GM19455 (cell line): ENCODE measurements at regions not wholly inside any gene's neighbourhood (a gene's known extent, or its start where the extent isn't known, plus 50 kb on each side); places are given as distances from the start of the nearest gene placed in this dataset.

Experiments used
- ATAC-seq: cut with Tn5 transposase; IDR thresholded peaks from one replicate; pipeline ENCODE4 v1.9.1; 2021; ENCODE audit not compliant: unreplicated experiment

GRCh38 chr9:87148331-87149104 lies 201.2 kb upstream of the GAS1 start:
- no peak for ATAC-seq

GRCh38 chr9:87149799-87150198 lies 202.5 kb upstream of the GAS1 start:
- no peak for ATAC-seq

- no peak for ATAC-seq
Measured at GRCh38 chr9:87152256-87152655, 204.9 kb upstream of the GAS1 start.

GRCh38 chr9:87156247-87156646 lies 208.9 kb upstream of the GAS1 start:
- ATAC-seq: no peak

GRCh38 chr9:87157366-87158031 lies 210.2 kb upstream of the GAS1 start:
- ATAC-seq: no peak

GRCh38 chr9:87158765-87159164 lies 211.5 kb upstream of the GAS1 start:
- no peak for ATAC-seq

GRCh38 chr9:87160148-87161102 lies 213.1 kb upstream of the GAS1 start:
- no peak for ATAC-seq

GRCh38 chr9:87167161-87167560 lies 219.9 kb upstream of the GAS1 start:
- no peak for ATAC-seq

GRCh38 chr9:87167582-87167981 lies 220.3 kb upstream of the GAS1 start:
- no peak for ATAC-seq

GRCh38 chr9:87178302-87178701 lies 231.0 kb upstream of the GAS1 start:
- no peak for ATAC-seq

- no peak for ATAC-seq
Measured at GRCh38 chr9:87179553-87180340, 232.4 kb upstream of the GAS1 start.

GRCh38 chr9:87180361-87180760 lies 233.1 kb upstream of the GAS1 start:
- ATAC-seq: no peak

GRCh38 chr9:87180841-87181240 lies 233.5 kb upstream of the GAS1 start:
- ATAC-seq: no peak

- ATAC-seq: no peak
Measured at GRCh38 chr9:87181670-87182069, 234.4 kb upstream of the GAS1 start.

- ATAC-seq: no peak
Measured at GRCh38 chr9:87184956-87185642, 237.8 kb upstream of the GAS1 start.

GRCh38 chr9:87187656-87188055 lies 240.3 kb upstream of the GAS1 start:
- no peak for ATAC-seq

GRCh38 chr9:87189006-87189405 lies 241.7 kb upstream of the GAS1 start:
- ATAC-seq: no peak

GRCh38 chr9:87193151-87193550 lies 245.8 kb upstream of the GAS1 start:
- no peak for ATAC-seq

- ATAC-seq: no peak
Measured at GRCh38 chr9:87193925-87194868, 246.9 kb upstream of the GAS1 start.
